ENCODE measurements at regions not wholly inside any gene's neighbourhood (a gene's known extent, or its start where the extent isn't known, plus 50 kb on each side); places are given as distances from the start of the nearest gene placed in this dataset.
"Not testable (repeated sequence)": the region's sequence is repeated elsewhere in the genome, so short reads cannot be mapped to it uniquely, and the experiment has no call there.

- not testable (repeated sequence) for DNase-seq (ENCODE audit: low read depth, low spot score)
Measured at GRCh38 chr15:20100604-20101270, 440.9 kb downstream of the GOLGA6L6 start.

- DNase-seq (ENCODE audit: low read depth, low spot score) = not testable (repeated sequence)
Measured at GRCh38 chr15:20095699-20096303, 445.8 kb downstream of the GOLGA6L6 start.

- not testable (repeated sequence) for DNase-seq (ENCODE audit: low read depth, low spot score)
Measured at GRCh38 chr15:20089541-20089940, 452.1 kb downstream of the GOLGA6L6 start.

- DNase-seq (ENCODE audit: low read depth, low spot score) = not testable (repeated sequence)
Measured at GRCh38 chr15:20084026-20084425, 457.6 kb downstream of the GOLGA6L6 start.

- DNase-seq (ENCODE audit: low read depth, low spot score) = not testable (repeated sequence)
Measured at GRCh38 chr15:20074082-20074481, 467.5 kb downstream of the GOLGA6L6 start.

- not testable (repeated sequence) for DNase-seq (ENCODE audit: low read depth, low spot score)
Measured at GRCh38 chr15:20069043-20069442, 472.6 kb downstream of the GOLGA6L6 start.

- DNase-seq (ENCODE audit: low read depth, low spot score) = not testable (repeated sequence)
Measured at GRCh38 chr15:20066173-20066572, 475.4 kb downstream of the GOLGA6L6 start.

GRCh38 chr15:20065508-20065907 is 476.1 kb downstream of the GOLGA6L6 start:
- not testable (repeated sequence) for DNase-seq (ENCODE audit: low read depth, low spot score)

- not testable (repeated sequence) for DNase-seq (ENCODE audit: low read depth, low spot score)
Measured at GRCh38 chr15:20063167-20063566, 478.4 kb downstream of the GOLGA6L6 start.

- DNase-seq (ENCODE audit: low read depth, low spot score) = not testable (repeated sequence)
Measured at GRCh38 chr15:20060838-20061237, 480.8 kb downstream of the GOLGA6L6 start.

GRCh38 chr15:20056871-20057270 is 484.7 kb downstream of the GOLGA6L6 start:
- not testable (repeated sequence) for DNase-seq (ENCODE audit: low read depth, low spot score)

- not testable (repeated sequence) for DNase-seq (ENCODE audit: low read depth, low spot score)
Measured at GRCh38 chr15:20055921-20056320, 485.7 kb downstream of the GOLGA6L6 start.

GRCh38 chr15:20048189-20048588 is 493.4 kb downstream of the GOLGA6L6 start:
- DNase-seq (ENCODE audit: low read depth, low spot score) = not testable (repeated sequence)

GRCh38 chr15:20045165-20045564 is 496.4 kb downstream of the GOLGA6L6 start:
- DNase-seq (ENCODE audit: low read depth, low spot score) = not testable (repeated sequence)

- DNase-seq (ENCODE audit: low read depth, low spot score) = not testable (repeated sequence)
Measured at GRCh38 chr15:20040691-20041090, 500.9 kb downstream of the GOLGA6L6 start.

- DNase-seq (ENCODE audit: low read depth, low spot score) = not testable (repeated sequence)
Measured at GRCh38 chr15:20025040-20025439, 516.6 kb downstream of the GOLGA6L6 start.

- not testable (repeated sequence) for DNase-seq (ENCODE audit: low read depth, low spot score)
Measured at GRCh38 chr15:20022349-20022748, 519.3 kb downstream of the GOLGA6L6 start.

- DNase-seq (ENCODE audit: low read depth, low spot score) = not testable (repeated sequence)
Measured at GRCh38 chr15:20021351-20021750, 520.2 kb downstream of the GOLGA6L6 start.

GRCh38 chr15:20020588-20020987 is 521.0 kb downstream of the GOLGA6L6 start:
- not testable (repeated sequence) for DNase-seq (ENCODE audit: low read depth, low spot score)

GRCh38 chr15:20019758-20020157 is 521.8 kb downstream of the GOLGA6L6 start:
- DNase-seq (ENCODE audit: low read depth, low spot score) = not testable (repeated sequence)

- DNase-seq (ENCODE audit: low read depth, low spot score) = not testable (repeated sequence)
Measured at GRCh38 chr15:20017581-20017980, 524.0 kb downstream of the GOLGA6L6 start.

GRCh38 chr15:20016941-20017340 is 524.7 kb downstream of the GOLGA6L6 start:
- not testable (repeated sequence) for DNase-seq (ENCODE audit: low read depth, low spot score)

- not testable (repeated sequence) for DNase-seq (ENCODE audit: low read depth, low spot score)
Measured at GRCh38 chr15:20012837-20013236, 528.8 kb downstream of the GOLGA6L6 start.
